HFF-Myc (cell line): ENCODE measurements at regions not wholly inside any gene's neighbourhood (a gene's known extent, or its start where the extent isn't known, plus 50 kb on each side); places are given as distances from the start of the nearest gene placed in this dataset.

Experiments used
- DNase-seq: peaks from one replicate; pipeline ENCODE4 v3.0.0-alpha.2; 2011; ENCODE audit warnings: low read depth; ENCODE audit errors: extremely low read depth
- H3K4me3 ChIP-seq: replicated peaks from 2 replicates; pipeline ENCODE4 v1.5.1; 2011; ENCODE audit warnings: low read depth, mild to moderate bottlenecking, control low read depth, low read length
- TF ChIP-seq, protein P1 (sequence below): IDR thresholded peaks from 2 replicates; pipeline ENCODE4 v1.5.1; 2012; ENCODE audit warnings: mild to moderate bottlenecking, low read depth, low read length, control low read depth; ENCODE audit errors: missing control alignments

DNA sequence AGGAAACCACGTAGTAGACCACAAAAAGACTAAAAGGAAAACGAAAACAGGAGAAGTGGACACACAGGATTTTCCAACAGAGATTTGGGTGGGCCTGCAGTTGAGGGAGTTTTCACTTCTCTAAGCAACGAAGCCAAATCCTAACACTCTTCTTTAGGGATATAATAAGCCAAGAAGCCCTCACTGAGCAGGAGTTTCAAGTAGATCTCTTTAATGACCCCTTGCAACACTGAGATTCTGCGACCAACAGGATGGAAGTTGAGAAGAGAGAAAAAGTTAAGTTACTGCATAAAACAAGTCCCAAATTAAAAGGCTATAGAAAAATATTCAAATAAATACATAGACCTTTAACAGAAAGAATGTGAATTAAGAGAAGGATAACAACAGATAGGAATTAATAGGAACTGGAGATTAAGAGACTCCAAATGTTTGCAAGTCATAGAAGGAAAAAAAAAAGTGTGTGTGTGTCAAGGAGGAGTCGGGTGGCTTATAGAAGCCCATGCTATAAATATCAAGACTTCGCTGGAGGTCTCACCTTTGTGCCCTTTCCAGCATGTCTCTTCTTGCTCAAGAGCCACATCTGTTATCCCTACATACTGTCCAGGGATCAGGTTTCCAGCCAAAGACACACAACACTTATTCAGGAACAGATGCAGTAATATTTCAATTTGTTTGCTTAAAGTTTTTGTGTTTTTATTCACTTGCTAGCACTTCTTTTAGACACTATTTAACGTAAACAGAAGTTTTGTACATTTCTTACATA is 69.4 kb upstream of the ARHGAP28 start:
- TF ChIP-seq, protein P1, sequence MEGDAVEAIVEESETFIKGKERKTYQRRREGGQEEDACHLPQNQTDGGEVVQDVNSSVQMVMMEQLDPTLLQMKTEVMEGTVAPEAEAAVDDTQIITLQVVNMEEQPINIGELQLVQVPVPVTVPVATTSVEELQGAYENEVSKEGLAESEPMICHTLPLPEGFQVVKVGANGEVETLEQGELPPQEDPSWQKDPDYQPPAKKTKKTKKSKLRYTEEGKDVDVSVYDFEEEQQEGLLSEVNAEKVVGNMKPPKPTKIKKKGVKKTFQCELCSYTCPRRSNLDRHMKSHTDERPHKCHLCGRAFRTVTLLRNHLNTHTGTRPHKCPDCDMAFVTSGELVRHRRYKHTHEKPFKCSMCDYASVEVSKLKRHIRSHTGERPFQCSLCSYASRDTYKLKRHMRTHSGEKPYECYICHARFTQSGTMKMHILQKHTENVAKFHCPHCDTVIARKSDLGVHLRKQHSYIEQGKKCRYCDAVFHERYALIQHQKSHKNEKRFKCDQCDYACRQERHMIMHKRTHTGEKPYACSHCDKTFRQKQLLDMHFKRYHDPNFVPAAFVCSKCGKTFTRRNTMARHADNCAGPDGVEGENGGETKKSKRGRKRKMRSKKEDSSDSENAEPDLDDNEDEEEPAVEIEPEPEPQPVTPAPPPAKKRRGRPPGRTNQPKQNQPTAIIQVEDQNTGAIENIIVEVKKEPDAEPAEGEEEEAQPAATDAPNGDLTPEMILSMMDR: no peak
- peak; percentile 67 for DNase-seq
- no peak overlapping the region for H3K4me3 ChIP-seq

- TF ChIP-seq, protein P1: no peak
- peak; percentile 45 for DNase-seq
- no peak overlapping the region for H3K4me3 ChIP-seq
These were observed 67.7 kb upstream of the ARHGAP28 start for GRCh38 chr18:6661692-6662415.

GRCh38 chr18:6666012-6666685 is 63.4 kb upstream of the ARHGAP28 start:
- peak; percentile 49 for DNase-seq
- TF ChIP-seq, protein P1: no peak

GRCh38 chr18:6668836-6669235 is 60.7 kb upstream of the ARHGAP28 start:
- DNase-seq: no peak
- TF ChIP-seq, protein P1: no peak
- H3K4me3 ChIP-seq: no peak overlapping the region

More at GRCh38 chr18:6666012-6666685, 63.4 kb upstream of the ARHGAP28 start:
- no peak overlapping the region for H3K4me3 ChIP-seq

DNA sequence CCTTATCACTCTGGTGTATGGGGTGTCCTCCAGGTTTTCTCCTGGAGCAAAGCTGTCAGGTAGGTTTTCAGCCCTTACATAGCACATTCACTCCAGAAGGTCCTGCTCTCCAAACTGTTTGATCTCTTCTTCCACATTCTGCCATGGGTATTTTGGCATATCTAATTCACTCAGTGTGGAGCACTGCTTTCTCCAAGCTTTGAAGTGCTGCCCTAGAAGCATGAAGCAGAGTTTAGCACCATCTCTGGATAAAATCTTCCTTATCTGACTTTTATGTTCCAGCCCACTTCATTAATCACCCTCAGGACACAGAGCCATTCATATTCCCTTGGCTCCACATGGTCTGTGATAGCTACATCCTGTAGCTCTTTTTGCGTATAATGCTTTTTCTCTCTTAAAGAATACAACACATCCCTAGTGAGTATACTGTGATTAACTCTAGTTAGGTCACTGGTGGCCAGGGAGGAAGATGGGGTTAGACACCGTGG is 56.7 kb upstream of the ARHGAP28 start:
- H3K4me3 ChIP-seq: no peak overlapping the region
- DNase-seq: no peak
- TF ChIP-seq, protein P1: no peak

DNA sequence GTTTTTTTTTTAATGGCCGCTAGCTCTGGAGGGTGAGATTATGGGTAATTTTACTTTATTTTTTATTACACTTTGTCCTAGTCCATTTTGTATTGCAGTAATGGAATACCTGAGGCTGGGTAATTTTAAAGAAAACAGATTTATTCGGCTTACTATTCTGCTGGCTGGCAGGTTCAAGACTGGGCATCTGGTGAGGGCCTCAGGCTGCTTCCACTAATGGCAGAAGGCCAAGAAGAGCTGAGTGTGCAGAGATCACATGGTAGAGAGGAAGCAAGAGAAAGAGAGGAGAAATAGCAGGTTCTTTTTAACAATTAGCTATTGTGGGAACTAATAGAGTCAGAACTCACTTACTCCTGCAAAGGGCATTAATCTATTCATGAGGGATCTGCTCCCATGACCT is 52.4 kb upstream of the ARHGAP28 start:
- no peak for DNase-seq
- TF ChIP-seq, protein P1: no peak
- no peak overlapping the region for H3K4me3 ChIP-seq
